ENCODE measurements at regions not wholly inside any gene's neighbourhood (a gene's known extent, or its start where the extent isn't known, plus 50 kb on each side); places are given as distances from the start of the nearest gene placed in this dataset.
"Not testable (repeated sequence)": the region's sequence is repeated elsewhere in the genome, so short reads cannot be mapped to it uniquely, and the experiment has no call there.

DNA sequence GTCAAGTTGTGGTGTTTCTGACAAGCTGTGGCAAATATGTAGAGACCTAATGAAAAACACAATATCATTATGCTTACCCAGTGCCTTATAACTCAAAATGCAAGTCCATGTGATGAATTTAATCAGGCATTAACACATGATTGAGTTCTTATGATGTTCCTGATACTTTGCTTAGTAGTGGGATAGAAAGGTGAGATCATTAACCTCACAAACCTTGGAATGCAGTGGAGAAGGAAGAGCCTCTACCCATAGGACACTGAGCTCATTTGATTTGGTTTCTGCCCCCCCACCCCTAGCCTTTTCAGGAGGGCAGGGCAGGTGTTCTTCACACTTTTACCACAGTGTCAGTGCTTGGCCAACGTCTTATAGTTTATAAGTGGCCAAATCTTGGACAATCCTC lies 683.6 kb upstream of the CPEB2 start:
- Histone ChIP-seq H3K27me3 (no peaks in the 10 kb centered on the region), H3K9me3 (no peaks in the 10 kb centered on the region), H3K4me3 (no peak overlapping the region), H3K36me3 (no peaks in the 10 kb centered on the region)
- DNase-seq, result no peak

DNA sequence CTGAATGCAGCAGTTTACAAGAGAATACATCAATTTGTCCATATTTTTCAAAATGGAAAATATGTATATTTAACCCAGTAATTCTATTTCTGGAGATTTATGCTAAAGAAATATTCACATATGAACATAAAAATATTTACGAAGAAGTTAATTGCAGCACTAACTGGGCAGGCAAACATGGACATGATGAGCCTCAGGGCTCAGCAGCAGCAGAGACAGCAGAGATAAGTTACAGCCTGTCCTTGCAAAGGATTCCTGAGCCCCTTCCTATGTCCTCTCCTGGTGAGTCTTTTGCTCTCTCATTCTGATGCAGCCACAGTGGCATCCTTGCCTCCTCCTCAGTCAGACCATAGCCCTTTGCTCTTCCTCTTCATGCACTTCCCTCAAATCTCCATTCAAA lies 680.6 kb upstream of the CPEB2 start:
- DNase-seq, result no peak

DNA sequence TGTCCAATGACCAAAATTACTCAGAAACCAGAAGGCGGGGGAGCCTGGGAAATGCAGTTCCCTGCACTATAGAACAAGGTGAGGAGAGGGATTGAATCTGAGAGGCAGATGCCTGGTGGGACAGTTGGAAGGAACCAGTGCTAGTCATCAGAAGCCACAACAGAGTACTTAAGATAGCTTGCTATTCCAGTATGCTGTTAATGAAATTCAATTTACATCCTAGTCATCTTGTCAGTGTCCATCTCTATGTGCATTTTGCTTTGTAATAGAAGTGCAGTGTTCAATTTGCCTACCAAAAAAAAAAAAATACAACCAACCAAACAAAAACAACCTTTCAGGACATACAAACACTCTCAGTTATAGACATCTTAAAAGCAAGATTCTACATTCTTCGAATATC lies 679.1 kb upstream of the CPEB2 start:
- H3K9me3 ChIP-seq, result no peaks in the 10 kb centered on the region
- H3K27me3 ChIP-seq, result no peaks in the 10 kb centered on the region
- no peak overlapping the region for H3K4me3 ChIP-seq

More for the DNA sequence above, 680.6 kb upstream of the CPEB2 start:
- Histone ChIP-seq H3K4me3 (no peak overlapping the region), H3K36me3 (no peaks in the 10 kb centered on the region), H3K9me3 (no peaks in the 10 kb centered on the region), H3K27me3 (no peaks in the 10 kb centered on the region)

DNA sequence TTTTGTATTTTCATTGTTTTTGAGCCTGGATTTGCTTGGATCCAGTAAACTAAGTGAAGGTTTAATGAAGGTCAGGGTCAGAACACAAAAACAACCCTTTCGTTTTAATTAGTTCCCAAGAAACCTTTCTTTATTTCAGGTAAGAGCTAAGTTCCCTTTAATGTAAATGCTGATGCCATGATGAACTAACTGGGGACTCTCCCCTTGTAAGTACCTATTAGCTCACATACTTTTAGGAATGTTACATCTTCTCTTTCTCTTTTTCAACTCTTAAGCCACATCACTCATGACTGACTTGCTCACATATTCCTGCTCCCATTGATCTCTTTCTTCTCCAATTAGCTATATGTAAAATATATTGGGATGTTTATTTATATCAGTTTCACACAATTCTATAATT lies 673.1 kb upstream of the CPEB2 start:
- H3K4me3 ChIP-seq, result no peak overlapping the region
- H3K9me3 ChIP-seq, result no peaks in the 10 kb centered on the region
- no peaks in the 10 kb centered on the region for H3K27me3 ChIP-seq
- H3K36me3 ChIP-seq, result no peaks in the 10 kb centered on the region
- no peak for DNase-seq

More for the DNA sequence above, 679.1 kb upstream of the CPEB2 start:
- no peaks in the 10 kb centered on the region for H3K36me3 ChIP-seq
- DNase-seq, result no peak

DNA sequence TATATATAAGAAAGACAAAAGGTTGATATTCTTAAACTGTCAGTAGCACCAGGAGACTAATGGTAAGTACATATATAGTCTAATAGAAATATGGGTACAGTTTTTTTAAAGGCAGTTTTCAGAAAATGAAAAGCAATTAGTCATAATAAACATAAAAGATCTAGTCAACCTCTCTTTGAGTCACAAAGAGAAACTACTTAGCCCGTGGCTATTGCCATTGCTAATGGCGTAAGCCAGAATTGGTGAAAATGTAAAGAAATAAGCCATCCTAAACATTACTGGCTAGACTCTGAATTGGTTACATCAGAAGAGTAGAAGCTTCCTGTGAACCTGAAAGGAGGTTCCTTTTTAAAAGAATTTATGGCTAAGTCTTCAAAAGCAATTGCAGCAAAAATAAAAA lies 668.7 kb upstream of the CPEB2 start:
- DNase-seq, result no peak
- no peak overlapping the region for H3K4me3 ChIP-seq
- H3K36me3 ChIP-seq, result no peaks in the 10 kb centered on the region
- no peaks in the 10 kb centered on the region for H3K9me3 ChIP-seq
- no peaks in the 10 kb centered on the region for H3K27me3 ChIP-seq

DNA sequence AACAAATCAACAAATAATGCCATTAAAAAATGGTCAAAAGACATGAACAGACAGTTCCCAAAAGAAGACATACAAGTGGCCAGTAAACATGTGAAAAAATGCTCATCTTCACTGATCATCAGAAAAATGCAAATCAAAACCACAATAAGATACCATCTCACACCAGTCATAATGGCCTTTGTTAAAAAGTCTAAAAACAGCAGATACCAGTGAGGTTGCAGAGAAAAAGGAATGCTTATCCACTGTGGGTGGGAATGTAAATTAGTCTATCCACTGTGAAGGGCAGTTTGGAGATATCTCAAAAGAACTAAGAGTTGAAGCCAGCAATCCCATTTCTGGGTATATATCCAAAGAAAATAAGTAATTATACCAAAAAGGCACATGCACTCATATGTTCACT lies 668.1 kb upstream of the CPEB2 start:
- no peak for DNase-seq
- Histone ChIP-seq H3K4me3 (no peak overlapping the region), H3K27me3 (no peaks in the 10 kb centered on the region), H3K36me3 (no peaks in the 10 kb centered on the region), H3K9me3 (no peaks in the 10 kb centered on the region)

DNA sequence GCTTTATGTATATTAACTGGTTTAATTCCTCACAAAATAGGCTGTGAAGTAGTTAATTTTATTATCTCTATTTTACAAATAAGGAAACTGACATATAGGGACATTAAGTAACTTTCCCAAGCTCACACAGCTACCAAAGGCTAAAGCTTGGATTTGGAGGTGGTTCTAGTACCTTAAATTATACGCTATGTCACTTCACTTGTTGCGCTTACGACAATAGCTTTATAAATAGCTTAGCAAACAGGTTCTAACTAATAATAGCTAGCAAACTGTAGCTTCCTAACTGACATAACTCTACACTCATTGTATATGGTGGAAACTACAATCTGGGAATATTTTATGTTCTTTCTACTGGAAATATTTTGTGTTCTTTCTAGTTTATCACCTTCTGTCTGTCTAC lies 666.4 kb upstream of the CPEB2 start:
- Histone ChIP-seq H3K36me3 (no peaks in the 10 kb centered on the region), H3K9me3 (no peaks in the 10 kb centered on the region), H3K27me3 (no peaks in the 10 kb centered on the region), H3K4me3 (no peak overlapping the region)
- DNase-seq, result no peak

DNA sequence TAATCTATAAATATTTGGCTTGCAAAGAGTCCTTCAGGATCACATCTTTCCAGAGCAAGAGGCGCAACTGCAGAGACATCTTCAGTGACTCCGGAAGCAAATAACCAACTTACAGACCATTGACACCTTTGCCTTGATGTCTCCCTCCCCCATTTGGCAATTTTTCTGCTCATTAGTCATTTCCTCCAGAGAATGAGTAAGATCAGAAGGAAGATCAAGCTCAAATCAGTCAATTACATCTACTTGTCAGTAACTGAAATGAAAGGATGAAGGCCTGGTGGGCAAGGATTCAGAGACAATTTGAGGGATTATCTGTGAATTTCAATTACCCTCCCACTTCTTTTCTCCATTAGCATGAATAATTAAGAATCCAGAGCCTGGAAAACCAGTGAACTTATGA lies 665.6 kb upstream of the CPEB2 start:
- no peaks in the 10 kb centered on the region for H3K36me3 ChIP-seq
- H3K27me3 ChIP-seq, result no peaks in the 10 kb centered on the region
- H3K4me3 ChIP-seq, result no peak overlapping the region
- no peak for DNase-seq
- no peaks in the 10 kb centered on the region for H3K9me3 ChIP-seq

DNA sequence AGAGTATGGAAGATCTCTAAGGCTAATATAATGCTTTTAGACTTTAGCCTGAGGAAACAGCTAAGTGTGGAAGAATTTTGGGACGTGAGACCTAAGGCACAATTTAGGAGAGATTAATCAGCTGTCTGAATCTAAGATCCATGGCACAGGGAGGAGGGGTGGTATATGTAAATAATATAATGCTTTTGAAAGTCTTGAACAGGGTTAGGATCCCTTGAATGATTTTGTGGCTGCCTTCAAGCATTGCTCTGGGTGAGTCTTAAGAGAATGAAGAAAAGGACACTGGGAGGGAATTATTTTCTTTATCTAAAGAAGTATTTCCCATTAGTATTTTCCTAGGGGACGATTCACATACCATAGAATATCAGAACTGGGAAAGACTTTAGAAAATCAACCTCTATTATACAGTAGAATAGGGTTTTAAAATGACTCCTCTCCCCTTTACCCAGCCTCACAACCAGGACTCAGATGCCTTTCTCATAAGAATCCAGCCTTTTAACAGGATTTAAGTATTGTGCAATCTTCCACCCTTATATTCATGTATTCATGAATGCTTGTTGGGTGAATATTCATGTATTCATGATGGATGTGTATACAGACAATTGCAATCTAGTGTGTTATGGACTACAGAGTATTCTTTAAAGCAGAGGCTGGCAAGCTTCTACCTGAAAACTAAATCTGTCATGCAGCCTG lies 664.2 kb upstream of the CPEB2 start:
- no peaks in the 10 kb centered on the region for H3K9me3 ChIP-seq
- H3K36me3 ChIP-seq, result no peaks in the 10 kb centered on the region
- DNase-seq, result no peak
- H3K4me3 ChIP-seq, result no peak overlapping the region
- H3K27me3 ChIP-seq, result no peaks in the 10 kb centered on the region

DNA sequence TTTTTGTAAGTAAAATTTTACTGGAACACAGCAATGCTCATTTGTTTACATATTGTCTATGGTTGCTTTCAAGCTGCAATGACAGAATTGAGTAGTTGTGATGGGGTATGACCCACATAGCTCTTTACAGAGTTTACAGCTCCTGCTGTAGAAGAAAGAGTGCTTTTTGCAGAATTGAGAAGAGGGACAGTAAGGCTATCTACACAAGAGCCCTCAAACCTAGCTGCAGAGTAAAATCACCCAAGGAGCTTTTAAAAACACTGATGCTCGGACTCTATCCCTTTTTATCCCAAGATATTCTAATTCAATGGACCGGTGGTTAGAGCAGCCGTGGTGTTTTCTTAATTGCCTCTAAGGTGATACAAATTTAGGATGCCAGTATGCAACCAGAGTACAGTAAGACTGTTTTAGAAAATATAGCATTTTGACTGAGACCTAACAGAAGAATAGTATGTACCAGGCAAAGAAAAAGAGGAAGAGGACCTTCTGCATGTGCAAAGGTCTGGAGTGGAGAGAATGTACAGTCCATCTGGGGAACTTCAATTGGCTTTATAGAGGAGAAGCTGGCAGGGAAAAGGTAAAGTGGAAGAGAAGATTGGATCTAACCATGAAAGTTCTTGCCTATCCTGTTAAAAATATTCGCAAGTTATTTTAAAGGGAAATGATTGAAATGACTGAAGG lies 663.6 kb upstream of the CPEB2 start:
- Histone ChIP-seq H3K4me3 (no peak overlapping the region), H3K9me3 (no peaks in the 10 kb centered on the region), H3K27me3 (no peaks in the 10 kb centered on the region), H3K36me3 (no peaks in the 10 kb centered on the region)
- no peak for DNase-seq

DNA sequence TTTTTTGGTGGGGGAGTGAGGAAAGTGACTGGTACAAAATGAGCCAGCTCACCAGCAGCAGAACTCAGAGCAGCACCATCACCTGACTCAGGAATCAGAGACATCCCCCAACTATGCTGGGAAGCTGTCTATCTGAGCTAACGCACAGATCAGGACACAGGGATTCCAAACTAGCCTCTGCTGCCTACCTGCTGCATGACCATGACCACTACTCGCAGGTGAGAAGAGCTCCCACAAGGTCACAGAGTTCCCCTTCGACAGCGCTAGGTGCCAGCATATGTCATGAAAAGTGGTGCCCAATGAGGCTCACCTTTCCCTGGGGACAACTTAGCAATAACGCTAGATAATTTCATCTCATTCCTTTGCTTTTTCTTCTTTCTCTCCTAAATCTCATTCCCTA lies 662.6 kb upstream of the CPEB2 start:
- Histone ChIP-seq H3K36me3 (no peaks in the 10 kb centered on the region), H3K27me3 (no peaks in the 10 kb centered on the region), H3K9me3 (no peaks in the 10 kb centered on the region), H3K4me3 (no peak overlapping the region)
- no peak for DNase-seq

DNA sequence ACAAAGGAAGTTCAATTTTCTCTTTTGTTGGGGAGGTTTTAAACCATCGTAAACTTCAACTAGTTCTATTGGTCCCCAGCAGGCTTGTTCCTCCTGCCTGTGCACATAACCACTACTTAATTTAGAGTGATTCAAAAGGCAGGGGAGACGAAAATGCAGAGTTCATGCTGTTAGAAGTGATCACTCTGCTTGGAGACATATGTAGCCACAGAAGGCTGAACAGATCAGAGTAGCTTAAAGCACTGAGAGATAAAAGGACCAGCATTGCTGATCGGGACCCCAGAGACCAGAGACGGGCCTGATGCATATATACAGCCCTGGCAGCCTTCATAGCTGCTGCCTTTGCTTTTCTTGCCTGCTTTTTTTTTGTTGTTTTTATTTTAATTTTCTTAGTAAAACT lies 662.0 kb upstream of the CPEB2 start:
- Histone ChIP-seq H3K27me3 (no peaks in the 10 kb centered on the region), H3K36me3 (no peaks in the 10 kb centered on the region), H3K4me3 (no peak overlapping the region), H3K9me3 (no peaks in the 10 kb centered on the region)
- no peak for DNase-seq

DNA sequence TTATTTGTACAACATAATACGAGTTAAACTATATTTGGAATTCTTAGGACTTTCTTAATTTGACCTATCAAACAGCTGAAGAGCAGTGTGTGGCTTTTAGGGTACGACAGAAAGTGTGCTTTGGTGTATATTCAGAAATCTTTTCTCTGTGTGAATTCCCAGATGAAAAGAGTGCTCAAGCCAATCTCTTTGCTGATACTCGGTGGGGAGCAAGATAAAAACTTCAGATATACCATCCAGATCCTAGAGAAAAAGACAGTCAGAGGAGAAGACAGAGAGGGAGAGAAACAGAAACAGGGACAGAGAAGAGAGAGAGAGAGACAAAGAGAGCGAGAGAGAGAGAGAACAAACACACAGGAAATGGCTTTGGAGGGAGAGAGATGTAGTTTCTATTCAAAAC lies 658.3 kb upstream of the CPEB2 start:
- no peak overlapping the region for H3K4me3 ChIP-seq
- no peaks in the 10 kb centered on the region for H3K36me3 ChIP-seq
- no peak for DNase-seq
- no peaks in the 10 kb centered on the region for H3K27me3 ChIP-seq
- H3K9me3 ChIP-seq, result no peaks in the 10 kb centered on the region

DNA sequence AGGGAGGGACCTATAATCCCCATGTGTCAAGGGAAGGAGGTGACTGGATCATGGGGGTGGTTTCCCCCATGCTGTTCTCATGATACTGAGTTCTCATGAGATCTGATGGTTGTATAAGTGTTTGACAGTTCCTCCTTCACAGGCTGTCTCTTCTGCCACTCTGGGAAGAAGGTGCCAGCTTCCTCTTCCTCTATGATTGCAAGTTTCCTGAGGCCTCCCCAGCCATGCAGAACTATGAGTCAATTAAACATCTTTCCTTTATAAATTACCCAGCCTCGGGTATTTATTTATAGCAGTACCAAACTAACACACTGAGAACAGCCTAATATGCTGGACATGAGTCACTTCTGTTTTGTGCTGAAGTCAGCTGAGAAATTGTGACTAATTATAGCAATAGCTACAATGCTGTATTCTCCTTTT lies 656.9 kb upstream of the CPEB2 start:
- Histone ChIP-seq H3K36me3 (no peaks in the 10 kb centered on the region), H3K4me3 (no peak overlapping the region), H3K27me3 (no peaks in the 10 kb centered on the region), H3K9me3 (no peaks in the 10 kb centered on the region)
- no peak for DNase-seq

DNA sequence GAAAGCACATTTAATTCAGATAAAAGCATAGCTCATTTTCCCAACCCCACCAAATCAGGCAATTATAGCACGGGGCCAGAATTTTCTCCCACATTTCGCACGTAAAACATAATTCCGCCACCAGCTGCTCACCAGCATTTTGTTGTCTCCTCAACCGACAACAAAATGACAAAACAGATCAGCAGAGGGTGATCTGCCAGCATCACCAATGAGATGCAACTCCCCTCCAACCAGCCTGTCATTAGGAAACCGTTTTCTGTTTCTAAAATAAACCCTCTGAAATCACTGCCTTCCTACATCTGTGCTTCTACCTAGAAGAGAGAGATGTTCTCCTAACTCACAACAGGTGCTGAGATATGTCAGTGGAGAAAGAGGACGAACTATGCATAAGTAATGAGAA lies 654.8 kb upstream of the CPEB2 start:
- no peaks in the 10 kb centered on the region for H3K27me3 ChIP-seq
- DNase-seq, result no peak
- H3K4me3 ChIP-seq, result no peak overlapping the region
- no peaks in the 10 kb centered on the region for H3K36me3 ChIP-seq
- H3K9me3 ChIP-seq, result no peaks in the 10 kb centered on the region

DNA sequence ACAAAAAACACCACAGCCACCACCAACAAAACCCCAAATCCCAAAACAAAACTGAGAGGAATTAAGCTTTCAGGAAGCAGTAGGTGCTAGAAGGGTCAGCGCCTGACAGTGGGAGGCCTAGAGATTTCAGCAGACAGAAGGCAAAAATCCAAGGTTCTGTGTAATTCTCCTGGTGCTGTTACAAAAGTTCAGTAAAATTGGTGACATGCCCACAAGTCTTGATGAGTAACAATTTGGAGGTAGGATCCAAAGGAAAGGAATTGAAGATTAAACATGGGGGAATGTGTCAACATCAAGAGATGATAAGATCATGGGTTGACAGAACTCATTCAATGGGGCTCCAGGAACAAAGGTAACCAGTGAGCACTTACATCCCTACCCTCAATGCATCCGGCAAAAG lies 653.8 kb upstream of the CPEB2 start:
- no peaks in the 10 kb centered on the region for H3K36me3 ChIP-seq
- H3K9me3 ChIP-seq, result no peaks in the 10 kb centered on the region
- H3K27me3 ChIP-seq, result no peaks in the 10 kb centered on the region
- DNase-seq, result peak; percentile 3
- no peak overlapping the region for H3K4me3 ChIP-seq

DNA sequence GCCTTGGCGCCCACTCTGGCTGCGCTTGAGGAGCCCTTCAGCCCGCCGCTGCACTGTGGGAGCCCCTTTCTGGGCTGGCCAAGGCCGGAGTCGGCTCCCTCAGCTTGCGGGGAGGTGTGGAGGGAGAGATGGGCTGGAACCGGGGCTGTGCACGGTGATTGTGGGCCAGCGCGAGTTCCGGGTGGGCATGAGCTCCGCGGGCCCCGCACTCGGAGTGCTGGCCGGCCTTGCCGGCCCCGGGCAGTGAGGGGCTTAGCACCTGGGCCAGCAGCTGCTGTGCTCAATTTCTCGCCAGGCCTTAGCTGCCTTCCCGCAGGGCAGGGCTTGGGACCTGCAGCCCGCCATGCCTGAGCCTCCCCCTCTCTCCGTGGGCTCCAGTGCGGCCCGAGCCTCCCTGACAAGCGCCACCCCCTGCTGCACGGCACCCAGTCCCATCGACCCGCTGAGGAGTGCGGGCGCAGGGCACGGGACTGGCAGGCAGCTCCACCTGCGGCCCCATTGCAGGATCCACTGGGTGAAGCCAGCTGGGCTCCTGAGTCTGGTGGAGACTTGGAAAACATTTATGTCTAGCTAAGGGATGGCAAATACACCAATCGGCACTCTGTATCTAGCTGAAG lies 643.6 kb upstream of the CPEB2 start:
- H3K9me3 ChIP-seq, H3K27me3 ChIP-seq, H3K36me3 ChIP-seq, H3K4me3 ChIP-seq, DNase-seq: not testable (repeated sequence)

DNA sequence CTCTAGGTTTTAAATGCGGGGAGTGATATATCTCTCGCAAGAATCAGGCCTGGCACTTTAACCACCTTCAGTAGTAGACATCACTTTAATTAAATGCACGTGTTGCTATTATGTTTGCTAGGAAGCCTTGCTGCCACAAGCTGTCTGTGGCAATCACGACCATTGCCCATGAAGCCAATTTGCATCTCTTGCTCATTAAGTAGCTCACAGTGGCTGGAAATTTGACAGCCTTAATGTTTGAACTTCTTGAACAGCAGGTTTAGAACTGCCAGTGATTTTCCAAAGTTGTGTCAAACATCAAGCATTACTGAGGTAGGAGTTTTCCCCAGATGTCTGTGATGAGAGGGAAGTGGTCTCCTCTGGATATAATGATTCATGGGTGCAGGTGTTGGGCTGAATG lies 642.3 kb upstream of the CPEB2 start:
- no peaks in the 10 kb centered on the region for H3K27me3 ChIP-seq

More for the DNA sequence above, 642.3 kb upstream of the CPEB2 start:
- no peaks in the 10 kb centered on the region for H3K9me3 ChIP-seq
- no peak for DNase-seq
- no peaks in the 10 kb centered on the region for H3K36me3 ChIP-seq
- no peak overlapping the region for H3K4me3 ChIP-seq
